GM21786 (cell line): ENCODE measurements at regions not wholly inside any gene's neighbourhood (a gene's known extent, or its start where the extent isn't known, plus 50 kb on each side); places are given as distances from the start of the nearest gene placed in this dataset.

Source experiments
- ATAC-seq: cut with Tn5 transposase; IDR thresholded peaks from one replicate; pipeline ENCODE4 v1.9.1; 2021; ENCODE audit not compliant: unreplicated experiment

DNA sequence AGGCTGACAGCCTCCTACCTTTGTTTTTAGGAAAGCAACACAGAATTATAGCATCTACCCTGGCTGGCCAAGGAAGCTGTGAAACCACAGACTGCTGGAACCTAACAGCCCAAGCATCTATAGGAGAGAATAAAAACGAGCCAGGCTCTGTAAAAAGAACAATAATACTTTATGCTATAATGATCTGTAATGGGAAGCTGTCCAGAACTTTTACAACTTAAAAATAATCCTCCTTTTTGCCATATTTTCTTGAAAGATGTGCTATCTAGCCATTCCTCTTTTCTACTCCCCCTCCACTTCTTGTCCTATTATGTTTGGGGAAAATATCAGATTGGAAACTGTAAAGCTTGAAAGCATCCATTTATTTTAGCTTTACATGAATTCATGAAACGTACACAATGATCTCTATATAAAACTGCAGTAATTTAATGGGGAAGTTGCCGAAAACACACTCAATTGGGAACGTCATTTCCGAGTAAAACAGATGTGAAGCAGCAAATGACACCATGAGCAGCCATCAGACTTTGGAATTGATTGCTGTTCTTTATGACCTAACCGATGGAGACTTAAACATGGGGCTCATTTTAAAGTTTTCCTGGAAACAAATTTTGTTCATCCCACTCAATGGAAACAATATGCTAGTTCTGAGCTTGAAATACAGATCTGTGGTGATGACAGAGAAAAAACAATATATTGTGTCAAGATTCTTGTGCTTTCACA, 450.3 kb upstream of the CLINT1 start:
- ATAC-seq = no peak

DNA sequence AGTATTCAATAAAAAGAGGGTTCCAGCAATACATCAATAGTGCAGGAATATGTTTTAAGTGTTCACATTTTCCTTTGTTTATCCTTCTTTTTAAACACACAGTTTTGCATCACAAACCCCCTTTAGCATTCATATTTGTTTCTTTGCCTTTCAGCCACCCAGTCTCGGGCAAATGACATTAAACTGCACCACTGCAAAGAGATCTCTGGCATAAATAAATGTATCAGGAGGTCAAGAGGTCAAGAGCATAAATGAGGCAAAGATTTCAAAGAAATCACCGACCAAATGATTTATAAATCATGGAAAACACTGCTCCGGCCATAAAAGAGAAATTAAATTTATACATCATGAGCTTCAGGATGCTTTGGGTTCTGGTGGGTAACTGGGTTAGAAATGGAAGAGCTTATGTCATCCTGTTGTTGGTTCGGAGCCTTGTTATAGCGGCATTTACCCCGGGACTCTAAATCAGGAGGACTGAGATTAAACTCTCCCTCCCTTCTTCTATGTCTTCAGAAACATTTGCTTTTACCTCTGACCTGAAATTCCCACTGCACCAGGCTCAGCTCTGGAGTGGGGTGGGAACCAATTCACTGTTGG, 449.6 kb upstream of the CLINT1 start:
- no peak for ATAC-seq

- ATAC-seq = no peak
Measured at GRCh38 chr5:158305861-158306260, 446.9 kb upstream of the CLINT1 start.

GRCh38 chr5:158304607-158305006, 445.7 kb upstream of the CLINT1 start:
- no peak for ATAC-seq

DNA sequence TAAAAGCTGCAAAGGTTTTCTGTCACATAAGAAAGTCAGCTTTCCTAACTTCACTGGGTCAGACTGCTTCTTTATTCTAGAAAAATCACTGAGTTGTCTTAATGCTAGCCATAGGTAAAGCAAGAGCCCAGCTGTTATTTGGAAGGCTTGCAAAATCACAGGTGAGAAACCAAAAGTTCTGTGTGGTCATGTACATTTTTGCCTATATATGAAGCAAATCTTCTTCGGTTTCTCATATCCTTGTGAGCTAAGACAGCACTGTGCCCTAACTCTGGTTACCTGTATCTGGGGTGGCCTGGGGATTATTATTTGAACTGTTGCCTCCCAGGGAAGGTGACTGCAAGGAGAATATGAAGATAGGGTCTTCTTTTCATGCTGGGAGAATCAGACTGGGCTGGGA, 444.9 kb upstream of the CLINT1 start:
- no peak for ATAC-seq

DNA sequence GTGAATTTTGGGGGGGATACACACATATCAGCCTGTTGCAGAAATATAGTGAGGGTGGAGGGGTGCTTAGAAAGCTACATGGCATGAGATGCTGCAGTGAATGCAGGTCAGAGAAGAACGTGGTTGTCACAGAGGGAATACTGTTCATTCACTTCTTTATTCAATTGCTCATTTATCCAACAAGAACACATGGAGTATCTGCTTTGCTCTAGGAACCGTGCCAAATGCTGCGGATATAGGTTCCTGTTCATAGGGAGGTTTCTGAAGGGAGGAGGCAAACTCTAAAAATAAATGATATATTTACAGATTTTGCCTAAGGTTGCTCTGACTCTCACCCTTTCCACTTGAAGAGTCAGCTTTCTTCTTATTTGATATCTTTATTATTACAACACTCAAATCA, 444.3 kb upstream of the CLINT1 start:
- no peak for ATAC-seq

DNA sequence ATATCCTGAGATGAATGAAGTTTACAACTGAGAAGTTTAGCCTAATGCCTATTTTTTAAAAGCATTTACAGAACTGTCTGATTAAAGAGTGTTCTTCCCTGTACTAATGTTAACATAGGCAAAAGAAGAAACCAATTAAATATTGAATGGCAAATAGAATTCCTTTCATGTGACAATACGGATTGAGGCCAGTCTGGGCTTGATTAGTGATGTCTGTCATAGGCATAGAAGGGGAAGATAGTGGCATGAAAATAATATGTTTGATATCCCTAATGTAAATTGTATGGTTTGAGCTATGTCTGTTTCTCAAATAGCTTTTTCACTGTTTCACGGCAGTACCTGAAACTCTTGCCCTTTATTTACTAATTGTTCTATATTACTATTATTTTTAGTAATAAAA, 443.1 kb upstream of the CLINT1 start:
- ATAC-seq = no peak

DNA sequence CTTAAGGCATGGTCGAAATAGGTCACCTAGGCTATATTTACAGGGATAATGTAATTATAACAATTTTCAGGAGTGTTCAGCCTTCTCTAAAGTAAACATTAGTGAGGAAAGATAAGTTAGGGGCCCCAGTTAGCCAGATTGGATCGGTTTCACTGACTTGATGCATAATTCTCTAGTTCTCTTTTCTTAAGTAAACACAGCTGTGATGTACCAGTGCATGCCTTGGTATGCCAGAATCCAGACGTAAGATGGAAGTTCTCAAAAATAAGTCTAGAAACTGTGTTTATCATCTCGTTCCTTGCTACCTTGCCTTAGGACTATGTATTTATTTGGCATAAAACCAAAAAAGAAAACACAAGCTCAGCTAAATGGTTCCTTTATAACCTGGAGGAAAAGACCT, 442.2 kb upstream of the CLINT1 start:
- no peak for ATAC-seq

- no peak for ATAC-seq
Measured at GRCh38 chr5:158300256-158300655, 441.3 kb upstream of the CLINT1 start.

DNA sequence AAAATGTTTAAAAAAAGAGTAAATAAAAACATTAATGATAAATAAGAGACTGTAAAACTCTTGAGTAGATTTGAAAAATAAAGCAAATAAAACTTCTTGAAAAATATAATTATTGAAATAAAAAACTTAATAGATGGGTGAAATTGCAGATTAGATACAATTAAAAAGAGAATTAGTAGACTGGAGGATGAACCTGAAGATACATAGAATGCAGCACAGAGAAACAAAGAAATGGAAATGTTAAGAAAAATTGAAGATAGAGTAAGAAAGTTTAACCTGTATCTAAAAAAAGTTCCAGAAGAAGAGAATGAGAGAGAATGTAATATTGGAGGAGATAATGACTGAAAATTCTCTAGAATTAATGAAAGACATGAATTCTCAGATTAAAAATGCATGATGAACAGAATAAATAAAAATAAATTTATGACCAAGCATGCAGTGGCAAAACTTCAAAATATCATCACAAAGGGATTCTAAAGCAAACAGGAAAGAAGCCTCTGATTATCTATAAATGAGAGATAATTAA, 438.1 kb upstream of the CLINT1 start:
- ATAC-seq = no peak

GRCh38 chr5:158294701-158295100, 435.8 kb upstream of the CLINT1 start:
- ATAC-seq = no peak

- no peak for ATAC-seq
Measured at GRCh38 chr5:158292981-158293380, 434.0 kb upstream of the CLINT1 start.

DNA sequence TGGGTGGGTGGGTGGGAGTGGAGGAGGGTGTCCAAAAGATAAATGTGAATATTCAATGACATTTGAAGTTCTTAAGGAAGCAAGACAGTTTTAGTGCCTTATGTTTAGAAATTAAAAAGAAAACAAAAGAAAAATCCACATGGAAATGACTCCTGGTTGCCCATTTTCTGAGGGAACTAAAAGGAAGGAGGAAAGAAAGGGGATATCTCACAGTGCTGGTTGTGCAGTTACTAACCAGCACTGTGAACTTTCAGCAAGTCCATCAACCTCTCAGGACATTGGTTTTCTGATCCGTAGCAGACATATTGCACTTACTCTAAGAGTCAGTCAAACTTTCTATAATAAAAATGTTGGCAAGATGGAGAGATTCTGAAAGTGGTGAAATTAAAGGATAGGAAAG, 431.0 kb upstream of the CLINT1 start:
- no peak for ATAC-seq

GRCh38 chr5:158288272-158288657, 429.3 kb upstream of the CLINT1 start:
- no peak for ATAC-seq

DNA sequence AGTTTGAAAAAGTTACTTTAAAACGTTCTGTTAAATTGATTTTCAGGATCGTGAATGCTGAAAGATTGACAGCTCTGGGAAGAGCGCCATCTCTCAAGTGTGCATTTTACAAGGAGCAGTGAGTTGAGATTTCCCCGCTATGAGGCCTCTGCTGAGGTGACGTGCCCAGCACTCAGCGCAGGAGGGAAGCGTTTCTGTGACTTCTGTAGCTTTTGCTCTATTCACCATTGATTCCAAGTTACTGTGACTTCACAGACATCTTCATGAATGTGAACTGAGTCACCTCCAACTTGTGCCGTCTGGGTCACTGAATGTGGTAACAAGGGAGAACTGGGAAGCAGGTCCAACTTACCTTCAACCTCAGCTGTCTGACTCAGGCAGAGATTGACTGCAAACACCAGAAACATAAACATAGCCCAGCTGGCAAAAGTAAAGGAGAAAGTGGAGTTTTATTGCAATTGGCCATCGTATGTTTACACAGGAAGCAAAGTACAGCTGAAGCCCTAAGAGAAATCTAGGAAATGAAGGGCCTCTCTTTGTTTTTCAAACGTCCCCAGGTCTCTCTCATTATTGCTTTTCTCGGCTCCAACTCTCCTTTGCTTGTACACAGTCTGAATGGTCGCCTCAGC, 428.8 kb upstream of the CLINT1 start:
- ATAC-seq = no peak

DNA sequence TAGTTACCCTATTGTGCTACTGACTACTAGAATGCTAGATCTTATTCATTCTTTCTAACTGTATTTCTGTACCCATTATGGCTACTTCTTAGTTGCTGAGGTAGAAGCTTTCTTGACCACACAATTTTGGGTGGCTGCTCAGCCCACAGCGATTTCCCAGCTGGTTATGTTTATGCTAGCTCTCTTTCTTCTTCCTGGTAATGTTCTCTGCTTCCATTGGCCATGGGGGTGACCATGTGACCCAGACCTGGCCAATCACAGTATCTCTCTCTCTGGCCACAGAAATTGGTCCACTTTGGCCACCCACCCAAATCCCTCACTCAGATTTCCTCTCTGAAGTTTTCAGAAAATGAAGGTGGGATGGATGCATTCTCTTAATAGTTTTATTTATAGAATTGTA, 427.9 kb upstream of the CLINT1 start:
- ATAC-seq = no peak

DNA sequence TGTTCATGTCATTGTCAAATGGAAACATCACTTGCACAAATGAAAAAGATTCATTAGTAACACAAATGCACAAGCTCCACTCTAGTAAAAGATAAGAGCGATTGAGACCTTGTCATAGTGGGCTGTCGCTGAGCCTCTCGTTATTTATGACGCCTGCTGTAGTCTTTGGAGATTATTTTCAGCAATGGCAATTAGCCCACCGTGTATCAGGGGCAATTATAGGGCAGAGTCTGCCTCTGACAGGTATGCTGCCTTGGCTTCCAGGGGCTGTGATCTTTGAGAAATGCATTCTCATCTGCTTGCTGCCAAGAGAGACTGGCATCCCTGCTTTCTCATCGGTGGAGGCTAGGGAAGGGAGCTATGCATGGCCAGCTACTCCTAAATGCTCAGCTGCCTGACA, 426.8 kb upstream of the CLINT1 start:
- ATAC-seq = no peak

GRCh38 chr5:158284242-158284641, 425.3 kb upstream of the CLINT1 start:
- no peak for ATAC-seq

GRCh38 chr5:158283397-158283796, 424.5 kb upstream of the CLINT1 start:
- ATAC-seq = no peak

- ATAC-seq = no peak
Measured at GRCh38 chr5:158278216-158278925, 419.4 kb upstream of the CLINT1 start.

- ATAC-seq = no peak
Measured at GRCh38 chr5:158277276-158277675, 418.3 kb upstream of the CLINT1 start.

- ATAC-seq = no peak
Measured at GRCh38 chr5:158276692-158277091, 417.7 kb upstream of the CLINT1 start.
